ENCODE measurements at regions not wholly inside any gene's neighbourhood (a gene's known extent, or its start where the extent isn't known, plus 50 kb on each side); places are given as distances from the start of the nearest gene placed in this dataset.

DNA sequence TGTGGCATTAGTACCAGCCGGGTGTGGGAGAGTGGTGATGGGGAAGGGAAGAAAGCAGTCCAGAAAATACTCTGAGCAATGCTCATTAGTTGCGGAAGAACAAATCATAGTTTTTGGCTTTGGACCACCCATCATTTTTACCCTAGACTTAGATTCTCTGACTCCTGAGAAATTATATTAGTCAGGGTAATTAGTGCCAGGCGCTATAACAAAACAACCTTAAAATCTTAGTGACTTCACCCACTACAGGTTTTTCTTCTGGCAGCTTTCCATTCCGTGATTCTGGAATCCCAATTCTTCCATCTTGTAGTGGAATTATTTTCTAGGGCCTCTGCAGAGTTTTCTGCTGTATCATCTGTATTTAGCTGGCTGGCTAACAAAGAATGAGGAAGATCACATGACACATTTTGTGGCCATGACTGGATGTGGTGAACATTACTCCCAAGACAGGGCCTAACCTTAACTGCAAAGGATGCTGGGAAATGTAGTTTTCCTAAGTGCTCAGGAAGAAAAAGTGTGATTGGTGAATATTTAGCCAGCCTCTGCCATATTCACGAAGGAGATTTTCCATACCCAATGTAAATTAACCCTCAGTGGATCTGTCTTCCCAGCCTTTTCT lies 373.0 kb upstream of the MEF2C start:
- Histone ChIP-seq H3K27ac (no peak overlapping the region), H3K4me3 (no peak overlapping the region)

DNA sequence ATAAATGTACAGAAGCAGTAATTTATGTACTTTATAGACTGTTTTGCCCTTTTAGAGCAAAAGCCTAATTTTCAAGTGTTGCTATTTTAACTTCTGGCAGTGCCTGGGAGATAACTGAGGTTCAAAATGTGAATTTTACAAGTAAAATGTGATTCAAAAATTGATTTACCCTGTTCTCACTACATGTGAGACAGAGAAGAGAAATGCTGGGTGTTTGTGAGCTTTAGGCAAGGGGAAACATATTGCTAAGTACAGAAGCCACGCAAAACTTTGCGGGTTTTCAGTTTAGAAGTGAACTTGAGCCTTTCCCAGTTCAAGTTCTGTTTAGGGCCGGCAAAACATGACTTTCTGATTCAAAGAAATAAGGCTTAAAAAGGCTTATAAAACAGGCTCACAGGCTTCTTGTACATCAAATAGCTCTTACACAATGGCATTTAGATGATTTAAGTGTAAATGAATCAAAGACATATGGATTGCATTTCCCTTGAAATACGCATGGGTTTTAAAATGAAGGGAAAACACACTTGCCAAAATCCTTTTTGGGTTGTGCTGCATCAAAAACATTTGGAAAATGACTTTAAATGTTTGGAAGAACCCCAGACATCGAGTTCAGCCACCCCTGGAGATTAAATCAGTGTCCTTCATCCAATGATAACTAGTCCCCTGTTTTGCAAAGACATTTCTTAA lies 370.8 kb upstream of the MEF2C start:
- Histone ChIP-seq H3K4me3 (no peak overlapping the region), H3K27ac (no peak overlapping the region)

DNA sequence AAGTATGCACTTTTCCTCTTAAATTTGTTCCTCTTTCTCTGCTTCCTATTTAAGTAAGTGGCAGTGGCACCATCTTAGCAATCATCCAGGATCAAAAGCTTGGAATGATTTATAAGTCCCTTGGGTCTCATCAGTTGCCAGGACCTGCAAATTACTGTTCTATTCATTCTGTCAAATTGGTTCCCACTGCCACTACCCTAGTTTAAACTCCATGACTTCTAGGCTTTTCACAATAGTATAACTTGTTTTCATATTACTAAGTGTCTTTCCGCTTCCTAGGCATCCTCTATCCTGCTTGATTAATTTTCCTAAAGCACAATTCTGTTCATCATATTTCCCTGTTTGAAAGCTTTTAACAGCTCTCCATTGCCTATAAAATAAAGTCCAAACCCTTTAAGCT lies 363.9 kb upstream of the MEF2C start:
- Histone ChIP-seq H3K27ac (no peak overlapping the region), H3K4me3 (no peak overlapping the region)

DNA sequence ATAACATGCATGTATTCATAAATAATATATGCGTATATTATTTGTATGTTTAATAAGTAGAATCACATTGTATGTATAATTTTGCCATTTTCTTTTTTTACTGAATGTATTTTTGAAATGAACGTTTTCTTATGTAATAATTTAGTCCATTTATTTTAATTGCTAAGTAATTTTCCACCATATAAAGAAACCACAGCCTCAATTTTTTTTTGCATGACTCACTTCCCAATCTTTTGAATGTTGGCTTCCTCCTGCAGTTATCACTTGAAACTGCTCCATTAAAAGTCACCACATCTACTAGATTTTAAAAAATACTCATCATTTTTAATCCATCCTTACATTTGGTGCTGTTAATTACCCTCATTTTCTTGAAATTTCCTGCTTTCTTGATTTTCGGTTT lies 363.3 kb upstream of the MEF2C start:
- H3K27ac ChIP-seq = no peak overlapping the region
- H3K4me3 ChIP-seq = no peak overlapping the region

DNA sequence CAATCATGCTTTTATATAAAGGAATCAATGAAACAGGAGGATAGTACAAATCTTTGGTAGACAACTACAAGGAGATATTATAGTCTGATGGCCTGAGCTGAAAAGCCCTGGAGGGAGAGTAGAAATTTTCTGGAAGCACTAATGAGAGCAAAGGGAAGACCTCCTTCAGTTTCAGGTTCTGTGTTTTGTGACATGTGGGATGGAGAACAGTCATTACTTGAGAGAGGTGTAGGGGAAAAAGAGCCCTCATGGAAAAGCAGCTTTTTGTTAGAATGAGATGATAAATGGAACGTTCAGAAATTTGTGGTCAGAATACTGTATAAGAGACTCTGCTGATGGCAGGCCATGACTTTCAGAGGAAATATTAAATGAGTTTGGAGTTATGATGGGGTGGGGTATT lies 360.6 kb upstream of the MEF2C start:
- H3K27ac ChIP-seq = no peak overlapping the region
- no peak overlapping the region for H3K4me3 ChIP-seq

DNA sequence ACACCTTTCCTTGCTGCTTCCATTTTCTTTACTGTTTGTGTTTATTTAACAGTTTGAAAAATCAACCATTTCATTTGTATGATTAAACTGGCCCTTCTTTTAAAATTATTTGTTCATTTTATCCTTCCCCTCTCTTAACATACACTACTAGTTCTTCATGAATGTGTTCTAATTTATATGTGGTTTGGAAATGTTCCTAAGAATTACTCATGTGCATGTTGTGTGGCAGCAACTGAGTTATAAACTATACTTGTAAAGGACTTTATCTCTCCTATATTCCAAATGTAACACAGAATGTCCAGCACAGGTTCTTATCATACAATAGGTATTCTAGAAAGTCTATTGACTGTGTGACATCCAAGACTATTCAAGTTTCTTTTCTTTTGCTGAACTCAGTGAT lies 358.2 kb upstream of the MEF2C start:
- H3K27ac ChIP-seq = no peak overlapping the region

DNA sequence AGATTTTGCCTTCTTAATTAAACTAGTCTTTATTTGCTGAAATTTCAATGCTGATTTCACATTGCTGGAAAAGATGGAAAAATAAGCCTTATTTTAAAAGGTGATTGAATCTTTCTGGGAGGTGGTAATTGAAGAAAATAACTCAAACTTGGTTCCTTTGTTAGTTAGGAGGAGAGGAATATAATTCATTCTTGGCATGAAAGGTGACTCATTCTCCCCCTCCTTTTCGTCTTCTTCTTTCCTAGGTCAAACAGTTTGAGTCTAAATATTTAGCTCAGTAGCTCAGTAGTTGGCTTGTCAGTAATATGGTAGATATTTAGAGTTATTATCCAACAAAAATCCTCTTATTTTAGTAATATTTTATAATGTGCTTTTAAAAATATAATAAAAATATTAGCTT lies 353.9 kb upstream of the MEF2C start:
- no peak overlapping the region for H3K27ac ChIP-seq
- no peak overlapping the region for H3K4me3 ChIP-seq

More for the DNA sequence above, 358.2 kb upstream of the MEF2C start:
- no peak overlapping the region for H3K4me3 ChIP-seq

DNA sequence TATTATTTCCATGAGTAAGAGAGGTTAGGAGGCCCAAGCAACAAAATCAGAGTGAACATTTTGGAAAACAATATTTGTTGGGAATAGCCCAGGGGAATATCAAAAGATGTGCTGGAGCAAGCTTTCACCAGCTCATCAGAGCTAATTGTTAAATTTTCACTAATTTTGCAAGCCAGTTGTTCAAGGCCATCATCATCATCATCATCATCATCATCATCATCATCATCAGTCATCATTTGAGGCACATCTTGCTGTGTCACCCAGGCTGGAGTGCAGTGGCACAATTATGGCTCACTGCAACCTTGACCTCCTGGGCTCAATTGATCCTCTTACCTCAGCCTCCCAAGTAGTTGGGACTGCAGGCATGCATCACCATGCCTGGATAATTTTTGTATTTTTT lies 350.5 kb upstream of the MEF2C start:
- Histone ChIP-seq H3K27ac (no peak overlapping the region), H3K4me3 (no peak overlapping the region)

DNA sequence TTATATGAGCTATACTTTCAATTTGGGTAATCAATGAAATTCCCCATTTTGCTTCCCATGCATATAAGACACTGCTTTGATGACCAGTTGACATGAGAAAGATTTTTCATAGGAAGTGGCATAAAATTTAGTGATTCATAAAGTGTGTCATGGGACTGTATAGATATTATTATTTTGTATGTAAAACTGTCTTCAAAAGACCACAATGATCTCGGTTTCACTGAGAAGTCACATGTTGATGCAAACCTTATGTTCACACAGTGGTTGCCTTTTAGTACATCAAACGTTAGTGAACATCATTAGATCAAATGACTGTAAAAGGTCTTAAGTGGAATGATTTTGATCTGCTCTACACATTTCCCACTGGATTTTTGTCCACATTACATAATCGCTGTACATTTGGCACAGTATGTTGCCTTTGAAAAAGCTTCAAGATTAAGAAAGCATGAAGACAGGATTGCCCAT lies 349.2 kb upstream of the MEF2C start:
- H3K27ac ChIP-seq = no peak overlapping the region
- H3K4me3 ChIP-seq = no peak overlapping the region

DNA sequence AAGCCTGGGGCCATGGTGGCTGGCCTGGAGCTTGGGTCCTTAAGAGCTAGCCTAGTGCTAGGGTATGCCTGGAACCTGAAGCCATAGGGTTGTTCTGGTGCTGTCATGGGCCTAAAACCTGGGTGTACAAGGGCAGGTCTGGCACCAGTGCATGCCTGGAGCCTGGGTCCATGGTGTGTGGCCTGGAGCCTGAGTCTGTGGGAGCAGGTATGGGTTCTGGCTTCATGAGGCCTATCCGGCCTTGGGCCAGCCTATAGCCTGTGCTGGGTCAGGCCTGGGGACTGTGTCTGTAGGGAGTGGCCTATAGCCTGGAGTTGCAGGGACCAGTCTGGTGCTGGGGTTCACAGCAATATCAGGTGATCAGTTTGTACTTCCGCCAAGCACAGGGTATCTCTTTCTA lies 347.2 kb upstream of the MEF2C start:
- Histone ChIP-seq H3K27ac (no peak overlapping the region), H3K4me3 (no peak overlapping the region)

DNA sequence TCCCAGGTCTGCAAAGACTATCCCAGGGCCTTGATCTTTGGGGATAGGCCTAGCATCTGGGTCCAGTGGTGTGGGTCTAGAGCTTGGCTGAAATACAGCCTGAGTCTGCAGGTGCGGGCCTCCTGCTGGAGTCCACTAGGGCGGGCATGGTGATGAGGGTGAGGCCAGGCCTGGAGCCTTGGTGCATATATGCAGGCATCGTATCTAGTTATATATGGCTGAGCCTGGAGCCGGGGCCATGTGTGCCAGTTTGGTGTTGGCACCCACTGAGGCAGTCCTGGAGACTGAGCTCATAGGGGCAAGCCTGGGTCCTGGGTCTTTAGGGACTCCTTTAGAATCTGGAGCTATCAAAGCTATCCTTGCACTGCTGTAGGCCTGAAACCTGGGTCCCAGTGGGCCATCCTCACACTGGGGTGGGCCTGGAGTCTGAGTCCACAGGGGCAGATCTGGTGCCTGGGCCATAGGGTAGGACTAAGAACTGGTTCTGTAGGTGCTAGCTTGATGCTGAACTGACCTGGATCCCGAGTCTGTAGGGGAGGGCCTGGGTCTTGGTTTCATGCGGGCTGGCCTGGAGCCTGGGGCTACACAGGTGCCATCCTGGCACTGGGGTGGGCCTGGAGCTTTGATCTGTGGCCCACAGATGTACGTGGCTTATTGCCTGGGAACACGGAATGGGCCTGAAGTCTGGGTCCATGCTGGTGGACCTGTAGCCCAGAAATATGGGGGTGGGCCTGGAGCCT lies 346.5 kb upstream of the MEF2C start:
- no peak overlapping the region for H3K4me3 ChIP-seq
- no peak overlapping the region for H3K27ac ChIP-seq

DNA sequence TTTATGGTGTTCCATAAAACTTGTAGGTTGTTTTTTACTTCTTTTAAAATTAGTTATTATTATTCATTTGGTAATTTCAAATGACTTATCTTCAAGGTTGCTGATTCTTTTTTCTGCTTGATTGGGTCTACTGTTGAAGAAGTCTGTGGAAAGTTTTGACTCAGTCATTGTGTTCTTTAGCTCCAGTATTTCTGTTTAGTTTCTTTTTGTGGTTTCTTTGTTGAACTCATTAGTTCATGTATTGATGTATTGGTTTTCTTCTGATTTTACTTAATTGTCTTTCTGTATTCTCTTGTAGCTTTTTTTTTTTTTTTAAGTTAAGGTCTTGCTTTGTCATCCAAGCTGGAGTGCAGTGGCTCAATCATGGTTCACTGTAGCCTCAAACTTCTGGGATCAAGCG lies 345.4 kb upstream of the MEF2C start:
- no peak overlapping the region for H3K27ac ChIP-seq
- no peak overlapping the region for H3K4me3 ChIP-seq

DNA sequence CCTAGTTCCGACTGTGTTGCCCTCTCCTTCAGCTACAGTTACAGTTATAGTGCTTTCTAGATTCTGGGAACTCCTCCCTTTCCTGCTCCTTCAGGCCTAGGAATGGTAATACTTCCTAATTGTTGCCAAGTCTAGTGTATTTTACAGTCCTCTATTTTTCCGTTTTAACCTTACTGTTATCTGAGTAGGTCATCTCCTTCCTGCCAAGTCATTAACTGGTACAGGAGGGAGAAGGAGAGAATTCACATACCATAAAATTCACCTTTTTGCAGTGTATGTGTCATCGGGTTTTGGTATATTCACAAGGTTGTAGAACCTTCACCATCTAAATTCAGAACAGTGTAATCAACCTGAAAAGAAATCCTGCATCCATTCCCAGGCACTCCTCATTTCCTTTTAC lies 335.4 kb upstream of the MEF2C start:
- H3K4me3 ChIP-seq = no peak overlapping the region
- no peak overlapping the region for H3K27ac ChIP-seq

DNA sequence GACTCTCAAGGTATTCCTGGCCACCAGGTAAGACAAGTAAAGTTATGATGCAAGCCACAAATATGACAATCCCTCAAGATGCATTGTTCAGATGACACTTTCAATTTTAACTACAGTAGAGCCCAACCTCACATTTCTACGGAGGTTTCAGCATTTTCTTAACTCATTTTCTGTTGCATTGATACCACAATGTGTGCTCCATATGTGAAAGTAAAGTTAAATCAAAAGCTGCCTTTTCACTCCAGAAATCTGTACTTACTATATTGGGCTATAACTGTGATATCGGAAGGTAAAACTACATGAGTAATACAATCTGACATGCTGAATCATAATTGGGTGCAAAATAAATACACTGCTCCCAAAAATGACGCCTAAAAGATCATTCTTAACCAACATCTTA lies 333.6 kb upstream of the MEF2C start:
- Histone ChIP-seq H3K27ac (no peak overlapping the region), H3K4me3 (no peak overlapping the region)

DNA sequence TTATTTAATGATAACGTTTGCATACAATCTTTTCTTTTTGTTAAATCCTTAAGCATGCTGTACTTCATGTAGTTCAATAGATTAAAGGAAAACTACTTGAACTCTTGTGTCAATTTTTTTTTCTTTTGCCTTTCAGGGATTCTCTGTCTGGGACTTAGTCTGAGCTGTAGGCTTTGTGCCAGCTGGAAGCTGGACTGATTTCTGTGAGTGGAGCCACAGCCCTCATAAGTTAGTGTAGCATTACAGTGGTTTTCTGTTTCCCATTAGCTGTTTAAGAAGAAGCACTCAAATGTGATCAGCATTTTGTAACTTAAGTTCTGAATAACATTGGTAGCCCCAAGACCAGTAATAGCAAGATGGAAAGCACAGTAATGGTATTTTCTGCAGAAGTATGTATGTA lies 330.6 kb upstream of the MEF2C start:
- Histone ChIP-seq H3K27ac (no peak overlapping the region), H3K4me3 (no peak overlapping the region)

DNA sequence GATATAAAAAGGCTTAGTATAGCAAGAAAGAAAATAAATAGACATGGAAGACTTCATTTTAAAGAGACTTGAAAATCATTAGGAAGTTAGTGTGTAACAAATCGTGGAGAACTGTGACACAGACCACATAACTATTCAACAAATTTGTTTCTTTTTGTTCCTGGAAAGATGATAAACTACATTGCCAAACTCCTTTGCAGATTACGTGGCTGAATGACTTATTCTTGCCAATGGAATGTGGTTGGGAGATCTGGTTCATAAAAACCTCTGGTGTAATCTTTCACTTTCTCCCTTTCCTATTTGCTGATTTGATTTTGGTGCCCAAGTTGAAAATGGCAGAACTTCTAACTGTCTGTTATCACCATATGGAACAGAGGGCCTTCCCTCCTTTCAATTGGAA lies 328.9 kb upstream of the MEF2C start:
- H3K4me3 ChIP-seq = no peak overlapping the region
- no peak overlapping the region for H3K27ac ChIP-seq

DNA sequence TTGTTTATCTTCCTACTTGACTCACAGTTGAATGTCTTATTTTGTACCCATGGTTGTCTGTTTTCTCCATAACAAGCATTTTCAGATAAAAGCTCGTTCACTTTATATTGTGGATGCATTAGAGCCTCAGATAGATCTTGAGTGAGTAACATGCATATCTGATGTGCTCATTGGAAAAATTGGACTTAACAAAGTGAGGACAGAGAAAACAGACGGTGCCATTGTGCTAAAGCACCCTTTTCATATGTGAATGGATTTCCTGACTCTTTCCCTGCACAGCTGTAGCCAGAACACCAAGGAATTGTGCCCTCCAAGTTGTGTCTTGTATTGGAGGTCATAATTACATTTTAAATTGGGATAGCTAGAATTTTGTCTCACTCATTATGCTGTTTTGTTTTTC lies 325.8 kb upstream of the MEF2C start:
- Histone ChIP-seq H3K27ac (no peak overlapping the region), H3K4me3 (no peak overlapping the region)

DNA sequence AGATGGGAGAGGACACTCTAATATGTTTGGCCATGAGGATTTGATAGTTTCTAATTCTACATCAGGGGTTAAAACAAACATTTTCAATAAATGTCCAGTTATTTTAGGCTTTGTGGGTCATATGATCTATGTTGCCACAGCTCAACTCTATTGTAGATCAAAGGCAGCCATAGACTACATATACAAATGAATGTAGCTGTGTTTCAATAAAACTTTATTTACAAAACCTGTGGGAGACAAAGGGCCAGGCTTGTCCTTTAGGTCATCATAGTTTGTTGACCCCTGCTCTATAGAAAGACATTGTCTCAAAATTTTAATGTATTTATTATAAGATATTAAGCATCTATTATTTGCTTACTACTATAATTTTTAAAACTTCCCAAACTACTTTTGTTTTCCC lies 325.4 kb upstream of the MEF2C start:
- H3K4me3 ChIP-seq = no peak overlapping the region

DNA sequence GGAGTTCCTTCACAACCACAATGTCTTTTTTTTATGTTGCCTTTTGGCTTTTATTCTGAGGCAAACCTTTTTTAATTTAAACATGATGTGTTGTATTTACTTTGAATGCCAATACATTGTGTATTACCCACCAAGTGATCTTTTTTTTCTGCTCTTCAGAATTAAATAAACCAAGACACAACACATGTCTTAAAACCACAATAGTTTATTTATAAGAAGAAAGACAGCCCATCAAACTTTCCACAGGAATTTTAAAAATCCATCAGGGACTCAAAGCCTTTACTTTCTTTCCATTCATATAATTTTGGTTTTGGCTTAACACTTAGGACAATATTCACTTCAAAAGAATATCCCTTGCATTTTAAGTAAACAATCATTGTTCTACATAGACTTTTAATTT lies 321.8 kb upstream of the MEF2C start:
- Histone ChIP-seq H3K4me3 (no peak overlapping the region), H3K27ac (no peak overlapping the region)

More for the DNA sequence above, 325.4 kb upstream of the MEF2C start:
- no peak overlapping the region for H3K27ac ChIP-seq

DNA sequence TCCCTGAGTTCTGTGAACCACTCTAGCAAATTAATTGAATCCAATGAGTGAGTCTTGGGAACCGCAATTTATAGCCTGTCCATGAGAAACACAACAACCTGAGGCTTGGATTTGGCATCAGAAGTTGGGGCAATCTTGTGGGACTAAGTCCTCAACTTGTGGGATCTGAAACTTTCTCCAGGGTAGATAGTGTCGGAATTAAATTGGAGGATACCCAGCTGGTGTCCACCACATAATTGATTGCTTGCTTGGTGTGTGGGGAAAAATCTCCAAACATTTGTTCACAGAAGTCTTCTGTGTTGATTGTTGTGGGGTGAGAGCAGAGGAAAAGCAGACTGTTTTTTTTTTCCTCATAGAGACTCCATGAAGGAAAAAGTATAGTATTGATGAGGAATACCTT lies 320.6 kb upstream of the MEF2C start:
- Histone ChIP-seq H3K4me3 (no peak overlapping the region), H3K27ac (no peak overlapping the region)

DNA sequence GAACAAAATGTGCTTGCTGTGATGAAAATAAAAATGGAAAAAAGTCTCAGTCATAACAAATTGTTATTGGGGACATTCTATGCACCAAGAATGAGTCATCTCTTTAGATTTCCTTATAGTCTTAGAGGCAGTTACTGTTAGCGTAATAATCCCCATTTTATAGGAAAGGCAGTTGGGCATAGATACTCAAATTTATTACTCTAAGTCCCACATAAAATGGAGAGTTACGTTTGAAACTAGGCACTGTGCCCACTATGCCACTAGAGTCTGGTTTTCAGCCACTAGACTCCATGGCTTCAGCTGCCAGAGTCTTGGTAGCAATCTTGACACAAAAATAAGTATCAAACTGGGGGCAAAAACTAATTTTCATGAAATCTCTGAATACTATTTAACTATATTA lies 317.9 kb upstream of the MEF2C start:
- H3K4me3 ChIP-seq = no peak overlapping the region
- no peak overlapping the region for H3K27ac ChIP-seq
